COLO668 (cell line): ENCODE measurements at regions not wholly inside any gene's neighbourhood (a gene's known extent, or its start where the extent isn't known, plus 50 kb on each side); places are given as distances from the start of the nearest gene placed in this dataset.

Source experiments
- DNase-seq: peaks from one replicate; lab custom pipeline; 2025; ENCODE audit not compliant: unreplicated experiment; lab: John Stamatoyannopoulos, UW

DNA sequence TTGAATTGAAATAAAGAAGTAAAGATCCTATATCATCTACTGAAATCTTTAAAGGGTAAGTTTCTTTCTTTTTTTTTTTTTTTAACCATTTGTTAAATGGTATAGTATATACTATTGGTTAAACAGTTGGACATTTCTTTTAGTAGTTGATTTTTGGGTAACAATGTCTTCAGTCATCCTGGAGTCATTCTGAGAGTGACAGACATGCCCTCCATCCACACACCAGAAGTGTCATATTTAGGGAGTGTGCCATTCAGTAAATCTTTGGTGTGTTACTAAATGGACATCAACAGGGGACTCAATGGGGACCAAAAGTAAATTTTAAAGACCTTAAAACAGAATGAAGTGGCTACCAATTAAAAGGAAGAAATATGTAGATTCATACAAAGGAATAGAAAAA lies 50.8 kb upstream of the SLC39A10 start:
- no peak for DNase-seq

DNA sequence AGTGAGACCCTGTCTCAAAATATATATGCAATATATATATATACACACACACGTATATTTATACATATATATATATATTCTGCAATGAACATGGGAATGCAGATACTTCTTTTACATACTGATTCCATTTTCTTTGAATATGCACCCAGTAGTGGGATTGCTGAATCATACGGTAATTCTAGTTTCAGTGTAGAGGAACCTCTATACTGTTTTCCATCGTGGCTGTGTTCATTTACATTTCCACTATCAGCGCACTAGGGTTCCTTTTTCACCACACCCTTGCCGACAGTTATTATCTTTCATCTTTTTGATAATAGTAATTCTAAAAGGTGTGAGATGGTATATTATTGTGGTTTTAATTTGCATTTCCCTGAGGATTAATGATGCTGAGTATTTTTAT lies 52.3 kb upstream of the SLC39A10 start:
- no peak for DNase-seq

DNA sequence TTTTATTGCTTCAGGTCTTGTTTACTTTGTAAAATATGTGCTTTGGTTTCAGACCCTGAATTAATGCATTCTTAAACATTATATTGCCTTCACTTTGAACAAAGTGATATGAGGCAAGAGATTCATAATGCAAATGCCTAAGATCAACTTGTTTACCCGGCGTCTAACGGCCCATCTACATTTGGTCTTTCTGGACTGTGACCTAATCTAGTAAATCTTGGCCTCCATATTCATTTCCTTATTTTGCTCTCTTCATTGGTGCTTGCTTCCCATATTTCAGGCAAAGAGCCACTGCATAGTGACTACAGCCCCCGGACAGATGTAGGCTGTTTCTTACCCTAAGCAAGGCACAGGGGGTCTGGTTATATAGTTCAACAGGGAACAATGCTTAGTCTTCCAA lies 53.0 kb upstream of the SLC39A10 start:
- DNase-seq: no peak

DNA sequence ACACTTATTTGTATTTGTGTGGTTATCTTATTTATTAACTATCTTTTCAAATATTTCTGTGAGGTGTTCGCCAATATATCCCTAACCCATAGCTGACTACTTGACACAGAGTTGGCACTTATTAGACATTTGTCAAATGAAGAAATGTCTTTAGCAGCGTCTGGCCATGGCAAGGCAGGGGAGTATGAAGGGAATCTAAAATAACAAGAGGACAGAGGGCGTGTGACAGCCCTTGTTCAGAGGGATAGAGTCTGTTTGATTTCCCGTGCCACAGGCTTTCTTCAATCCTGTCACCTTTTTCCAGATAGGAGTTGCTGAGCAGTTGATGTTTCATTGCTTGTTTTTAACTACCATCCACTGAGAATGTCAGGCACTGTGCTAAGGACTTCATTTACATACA lies 53.6 kb upstream of the SLC39A10 start:
- no peak for DNase-seq

DNA sequence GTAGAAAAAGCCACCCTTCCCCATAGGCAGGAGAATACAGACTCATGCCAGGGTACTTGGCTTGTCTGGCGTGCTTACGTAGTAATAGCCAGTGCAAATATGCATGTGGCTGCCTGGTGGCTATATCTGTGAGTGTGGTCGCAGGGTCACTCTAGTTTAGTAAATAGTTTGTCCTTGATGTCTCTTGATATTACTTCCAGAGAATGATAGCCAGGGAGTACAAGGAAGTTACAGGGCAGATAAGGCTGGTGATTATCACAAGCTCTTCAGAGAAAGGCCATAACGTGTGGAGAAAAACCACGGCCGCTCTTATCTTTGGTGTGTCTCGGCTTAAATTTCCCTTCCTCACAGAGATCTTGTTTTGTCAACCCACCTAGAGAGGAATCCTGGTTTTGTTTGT lies 54.3 kb upstream of the SLC39A10 start:
- DNase-seq: no peak

DNA sequence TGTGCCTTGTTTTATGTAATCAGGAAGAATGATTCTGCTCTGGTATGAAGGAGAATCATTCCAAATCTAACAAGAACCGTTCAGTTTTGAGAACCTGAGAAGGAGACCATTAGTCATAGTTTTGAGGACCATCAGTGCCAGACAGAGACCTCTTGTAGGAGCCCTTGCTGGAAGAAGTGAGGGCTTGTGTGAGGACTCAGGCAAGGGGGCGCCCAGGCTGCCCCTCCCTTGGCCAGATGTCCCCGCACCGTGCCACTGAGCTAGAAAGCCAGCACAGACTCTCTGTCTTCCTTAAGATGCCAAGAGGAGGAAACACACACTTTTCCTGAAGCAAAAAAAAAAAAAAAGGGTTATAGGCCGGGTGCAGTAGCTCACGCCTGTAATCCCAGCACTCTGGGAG lies 55.7 kb upstream of the SLC39A10 start:
- DNase-seq: no peak

DNA sequence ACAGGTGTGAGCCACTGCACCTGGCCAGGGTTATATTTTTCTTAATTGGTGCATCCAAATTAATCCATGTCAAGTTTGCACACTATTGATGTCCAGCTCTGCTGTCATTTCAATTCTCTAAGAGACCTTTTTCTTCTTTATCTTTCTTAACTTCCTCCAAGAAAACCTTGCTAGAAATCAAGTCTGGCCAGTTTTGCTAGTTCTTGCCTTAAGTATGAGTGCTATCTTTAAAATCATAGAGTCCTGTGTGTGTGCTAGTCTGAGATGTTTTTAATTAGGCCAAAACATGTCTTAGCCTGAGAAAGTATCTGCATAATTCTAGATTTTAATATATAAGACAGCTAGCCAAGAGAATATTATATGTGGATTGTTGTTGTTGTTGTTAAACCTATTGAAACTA lies 56.2 kb upstream of the SLC39A10 start:
- no peak for DNase-seq

DNA sequence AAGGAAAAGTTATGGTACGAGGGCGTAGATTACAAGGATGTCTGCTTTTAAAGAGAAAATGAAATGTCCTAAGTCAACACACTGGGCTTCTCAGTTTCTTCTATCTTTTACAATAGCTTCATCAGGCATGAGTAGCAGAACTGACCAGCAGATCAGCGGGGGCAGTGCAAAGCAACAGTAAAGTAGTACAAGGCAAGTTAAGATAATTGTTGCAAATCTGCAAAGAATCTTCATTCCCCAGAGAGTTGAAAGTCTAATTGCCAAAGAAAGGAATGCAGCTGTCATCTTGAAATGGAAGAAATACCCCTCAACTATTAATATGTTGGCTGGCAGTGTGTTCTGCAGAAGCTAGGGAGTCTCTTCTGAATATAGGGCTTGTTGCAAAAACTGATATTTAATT lies 60.2 kb upstream of the SLC39A10 start:
- no peak for DNase-seq

DNA sequence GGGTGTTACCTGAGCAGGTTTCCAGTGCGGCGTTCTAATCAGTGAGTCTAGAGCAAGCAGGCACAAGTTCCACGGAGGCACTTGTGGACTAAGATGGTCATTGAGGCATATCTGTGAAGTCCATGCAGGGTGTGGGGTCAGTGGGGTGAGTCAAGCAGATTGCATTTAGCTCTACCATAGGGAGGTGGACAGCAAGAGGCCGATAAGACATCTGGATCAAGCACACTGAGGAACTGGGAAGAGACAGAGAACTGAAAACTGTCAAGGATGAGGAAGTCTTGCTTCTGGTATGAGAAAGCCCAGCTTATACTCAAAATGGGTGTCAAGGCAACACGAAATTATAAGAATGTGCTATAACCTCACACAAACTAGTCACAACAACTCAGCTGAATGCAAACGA lies 61.2 kb upstream of the SLC39A10 start:
- no peak for DNase-seq

DNA sequence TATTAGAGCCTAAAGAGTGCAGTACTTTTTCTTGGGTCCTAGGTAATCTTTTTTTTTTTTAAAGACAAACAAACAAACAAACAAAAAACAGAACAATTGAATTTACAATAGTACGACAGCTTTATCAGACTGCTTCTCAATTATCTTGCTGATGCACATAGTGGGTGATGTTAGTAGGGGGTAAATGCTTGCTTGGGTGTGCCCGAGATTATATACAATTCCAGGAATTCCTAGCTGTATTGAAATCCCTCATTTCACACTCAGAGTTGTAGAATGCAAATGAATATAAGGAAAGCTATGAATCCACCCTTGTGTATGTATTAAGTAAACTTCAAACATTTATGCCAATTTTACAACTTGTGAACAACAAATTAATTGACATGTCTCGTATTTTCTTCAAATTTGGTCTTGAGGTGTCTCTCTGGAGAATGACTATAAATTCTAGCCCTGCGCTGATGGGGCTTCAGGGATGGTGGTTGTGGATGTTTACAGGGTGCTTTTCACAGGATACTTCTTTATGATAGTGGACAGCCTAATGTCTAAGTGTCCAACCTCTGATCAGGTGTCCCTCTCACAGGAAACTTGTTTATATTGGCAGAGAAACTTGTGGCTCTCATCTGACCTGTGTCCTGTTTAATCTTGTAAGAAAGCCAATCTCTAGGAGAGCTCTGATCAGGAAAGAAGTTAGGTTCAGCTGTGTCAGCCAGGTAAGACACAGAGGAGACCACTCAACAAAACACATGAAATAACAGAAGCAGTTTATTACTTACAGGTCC lies 61.9 kb upstream of the SLC39A10 start:
- DNase-seq: no peak

DNA sequence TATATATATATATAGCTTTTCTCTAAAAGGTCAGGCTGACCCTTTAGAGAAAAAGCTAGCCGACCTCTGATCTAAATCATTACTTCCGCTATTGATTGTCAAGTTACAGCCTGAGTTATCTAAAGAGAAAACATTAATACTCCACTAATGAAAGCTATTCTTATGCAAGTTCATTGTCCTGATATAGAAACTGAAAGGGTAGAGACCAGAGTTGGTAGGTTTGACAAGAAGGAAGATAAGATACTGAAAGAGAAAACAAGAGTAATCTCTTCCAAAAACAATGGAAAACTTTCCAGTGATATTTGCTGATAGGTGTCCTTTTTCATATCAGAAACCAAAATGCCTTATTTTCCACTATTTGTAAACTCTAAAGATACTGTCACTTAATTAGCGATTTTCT lies 62.8 kb upstream of the SLC39A10 start:
- DNase-seq: no peak

DNA sequence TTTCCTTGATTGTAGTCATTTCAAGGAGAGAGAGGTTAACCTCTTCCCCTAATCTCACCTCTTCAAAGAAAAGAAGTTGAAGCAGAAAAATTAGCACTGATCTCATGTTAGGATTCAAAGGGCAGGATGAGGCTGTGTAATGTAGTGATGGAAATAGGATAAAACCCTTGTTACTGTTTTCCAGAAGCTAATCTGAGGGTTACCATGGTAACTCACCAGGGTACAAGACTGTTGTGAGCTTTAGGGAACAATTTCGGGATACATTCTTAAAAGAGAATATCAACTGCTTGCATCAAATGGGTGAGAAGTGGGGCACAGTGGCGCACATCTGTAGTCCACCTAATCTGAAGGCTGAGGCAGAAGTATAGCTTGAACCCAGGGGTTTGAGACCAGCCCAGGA lies 64.9 kb upstream of the SLC39A10 start:
- no peak for DNase-seq

DNA sequence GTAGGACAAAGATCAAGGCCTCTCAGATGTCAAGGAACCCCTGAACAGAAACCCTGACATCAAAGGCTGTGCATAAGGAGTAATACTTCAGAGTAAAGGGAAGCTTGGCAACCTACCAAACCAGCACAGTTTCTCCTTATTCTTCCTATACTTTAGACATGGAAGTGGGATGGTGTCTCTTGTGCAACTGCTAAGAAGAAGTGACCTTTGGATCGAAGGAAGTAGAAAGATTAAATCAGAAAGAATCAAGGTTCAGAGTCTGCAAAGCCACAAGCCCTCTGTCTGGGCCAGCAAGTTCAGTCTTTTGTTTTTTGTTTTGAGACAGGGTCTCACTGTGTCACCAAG lies 66.2 kb upstream of the SLC39A10 start:
- DNase-seq: no peak

DNA sequence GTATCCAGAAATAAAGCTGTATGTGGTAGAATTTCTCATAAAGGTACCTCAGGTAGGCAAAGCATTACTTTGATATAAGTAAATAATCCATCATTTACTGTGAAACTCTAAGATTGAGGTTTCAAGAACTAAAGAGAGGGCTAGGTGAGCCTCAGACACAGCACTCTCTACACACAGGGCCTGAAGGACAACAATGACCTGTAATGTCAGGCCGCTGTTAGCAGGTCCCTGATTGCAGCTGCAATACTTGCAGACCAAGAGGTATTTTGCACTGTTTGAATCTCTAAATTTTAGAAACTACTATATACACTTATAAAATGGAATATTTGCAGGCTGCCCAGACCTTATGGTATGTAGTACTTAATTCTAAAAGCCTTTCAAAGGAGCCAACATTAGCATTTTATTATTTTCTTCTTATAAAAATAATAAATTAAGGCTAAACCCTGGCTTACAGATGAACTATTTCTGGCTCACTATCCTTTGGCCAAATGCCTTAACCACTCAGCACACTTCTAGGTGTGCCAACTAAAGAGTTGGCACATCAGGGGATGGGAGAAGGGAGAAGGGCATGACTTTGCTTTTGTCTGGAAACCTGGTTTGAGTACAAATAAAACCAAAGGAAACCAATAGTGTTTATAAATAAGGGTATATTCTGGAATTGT lies 66.7 kb upstream of the SLC39A10 start:
- no peak for DNase-seq

DNA sequence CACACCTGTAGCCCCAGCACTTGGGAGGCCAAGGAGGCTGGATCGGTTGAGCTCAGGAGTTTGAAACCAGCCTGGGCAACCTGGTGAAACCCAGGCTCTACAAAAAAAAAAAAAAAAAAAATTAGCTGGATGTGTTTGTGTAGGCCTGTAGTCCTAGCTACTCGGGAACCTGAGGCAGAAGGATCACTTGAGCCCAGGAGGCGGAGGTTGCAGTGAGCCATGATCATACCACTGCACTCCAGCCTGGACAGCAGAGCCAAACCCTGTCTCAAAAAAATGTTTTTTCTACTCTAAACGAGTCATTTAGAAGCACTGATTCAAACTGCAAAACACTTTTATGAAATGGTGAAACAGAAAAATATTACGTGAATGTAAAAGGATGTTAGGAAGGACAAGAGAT lies 69.1 kb upstream of the SLC39A10 start:
- no peak for DNase-seq

DNA sequence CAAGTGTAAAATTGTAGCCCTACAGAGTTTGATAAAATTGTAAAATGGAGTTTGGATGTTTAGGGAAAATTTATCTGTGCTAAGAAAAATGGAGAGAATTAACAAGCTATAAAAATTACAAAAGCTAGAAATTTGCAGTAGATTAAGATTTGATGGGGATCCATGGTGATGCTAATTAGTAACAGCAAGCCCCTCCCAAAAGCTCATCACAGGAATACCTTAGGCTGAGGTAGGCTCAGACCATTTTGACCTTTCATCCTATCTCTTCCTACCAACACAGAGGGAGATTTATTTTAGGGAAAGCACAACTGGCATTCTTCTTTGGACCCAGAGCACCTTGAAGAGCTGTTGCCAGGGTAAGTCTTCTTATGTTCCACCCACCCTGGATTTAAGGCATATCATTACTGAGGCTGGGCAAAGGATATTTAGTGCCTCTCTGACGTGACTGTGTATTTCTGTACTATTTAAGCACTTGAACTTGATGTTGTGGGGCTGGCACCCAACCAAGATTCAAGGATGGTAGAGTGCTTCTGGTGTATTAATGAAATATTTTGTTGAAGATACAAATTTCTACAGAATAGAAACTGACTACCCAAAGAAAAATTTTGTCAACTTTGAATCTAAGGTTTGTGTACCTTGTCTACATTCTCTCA lies 70.8 kb upstream of the SLC39A10 start:
- DNase-seq: no peak

DNA sequence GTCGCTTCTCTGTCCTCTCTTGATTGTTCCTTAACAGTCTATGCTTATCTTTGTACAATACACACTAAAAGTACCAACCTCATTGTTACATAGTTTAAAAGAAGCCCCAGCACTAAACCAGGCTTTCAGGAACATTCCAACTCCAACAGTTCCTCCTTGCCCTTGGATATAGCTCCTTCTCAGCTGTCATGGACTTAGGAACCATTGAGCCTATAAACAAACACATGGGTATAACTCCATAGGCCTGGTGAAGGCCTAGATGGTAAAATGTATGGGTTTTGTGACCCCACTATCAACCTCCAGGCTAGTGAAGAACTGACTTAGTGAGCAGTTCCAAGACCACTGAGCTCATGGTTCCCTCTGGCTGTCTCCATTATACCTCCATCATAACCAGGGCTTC lies 74.8 kb upstream of the SLC39A10 start:
- DNase-seq: no peak

DNA sequence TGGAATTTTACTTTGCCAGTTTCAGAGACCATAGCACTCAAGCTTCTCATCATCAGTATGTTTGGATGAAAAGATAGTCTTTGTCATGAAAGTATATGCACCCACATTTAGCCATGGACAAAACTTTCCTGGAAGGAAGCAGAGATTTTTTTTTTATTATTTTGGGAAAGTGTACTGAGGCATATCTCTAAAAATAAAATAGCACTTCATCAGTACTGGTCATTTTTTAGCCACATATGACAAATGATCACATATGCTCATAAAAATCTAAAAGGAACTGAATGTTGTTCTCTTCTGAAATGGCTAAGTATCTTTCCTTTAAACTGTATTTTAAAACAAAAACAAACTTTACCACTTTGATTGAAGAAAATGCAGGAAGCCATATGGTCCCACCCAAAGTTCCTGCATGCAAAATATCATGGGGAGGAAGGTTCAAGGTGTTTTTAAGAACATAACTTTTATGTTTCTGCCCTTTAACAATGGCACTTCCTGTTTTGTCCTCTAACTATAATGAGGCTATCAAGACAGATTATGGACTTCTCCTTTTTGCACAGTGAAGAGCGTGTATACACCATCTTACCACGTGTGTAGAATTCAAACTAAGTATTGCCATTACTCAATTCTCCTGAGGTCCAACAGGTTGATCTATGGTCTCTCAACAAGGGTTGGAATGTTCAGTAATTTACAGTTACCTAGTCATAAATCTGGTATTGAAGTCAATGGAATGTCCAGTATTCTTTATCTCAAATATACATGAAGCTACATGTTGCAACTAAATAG lies 77.1 kb upstream of the SLC39A10 start:
- DNase-seq: no peak

DNA sequence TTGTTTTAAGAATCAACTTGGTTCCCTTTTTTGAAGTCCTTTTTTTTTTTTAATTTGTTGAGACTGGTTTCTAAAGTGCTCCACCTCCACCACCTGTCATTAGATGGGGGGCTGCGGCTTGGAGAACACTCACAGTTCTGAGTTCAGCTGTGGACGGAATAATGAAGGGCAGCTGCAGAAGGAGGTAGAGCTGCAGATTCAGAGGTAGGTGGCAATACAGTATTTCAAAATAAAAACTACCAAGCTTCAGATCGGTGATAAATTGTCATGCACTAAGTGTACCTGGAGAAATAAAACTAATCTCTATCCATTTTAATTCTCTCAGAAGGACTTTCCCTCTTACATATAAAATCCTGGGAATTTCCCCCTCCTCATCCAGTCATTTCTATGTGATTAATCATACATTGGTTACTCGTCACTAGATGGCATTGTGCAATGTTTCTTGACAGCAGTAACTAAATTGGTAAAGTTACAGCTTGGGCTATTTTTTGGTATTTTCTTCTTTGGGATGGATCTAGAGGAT lies 81.1 kb upstream of the SLC39A10 start:
- no peak for DNase-seq

DNA sequence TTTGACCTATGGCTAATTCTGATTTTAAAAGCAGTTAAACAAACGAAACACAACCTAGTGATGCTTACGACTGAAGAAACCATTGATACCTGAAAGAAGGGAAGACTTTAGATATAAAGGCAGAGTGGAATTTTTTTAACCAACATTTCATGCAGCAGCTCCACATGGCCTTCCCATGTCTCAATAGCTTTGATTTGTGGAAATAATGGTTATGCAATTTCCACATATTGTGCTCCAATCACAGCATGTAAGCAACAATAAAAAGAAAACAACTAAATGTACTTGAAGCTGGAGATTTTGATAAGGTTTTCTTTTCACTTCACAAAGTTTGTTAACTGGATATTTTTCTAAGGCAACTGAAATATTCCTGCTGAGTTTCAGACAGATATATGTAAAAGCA lies 82.0 kb upstream of the SLC39A10 start:
- no peak for DNase-seq

DNA sequence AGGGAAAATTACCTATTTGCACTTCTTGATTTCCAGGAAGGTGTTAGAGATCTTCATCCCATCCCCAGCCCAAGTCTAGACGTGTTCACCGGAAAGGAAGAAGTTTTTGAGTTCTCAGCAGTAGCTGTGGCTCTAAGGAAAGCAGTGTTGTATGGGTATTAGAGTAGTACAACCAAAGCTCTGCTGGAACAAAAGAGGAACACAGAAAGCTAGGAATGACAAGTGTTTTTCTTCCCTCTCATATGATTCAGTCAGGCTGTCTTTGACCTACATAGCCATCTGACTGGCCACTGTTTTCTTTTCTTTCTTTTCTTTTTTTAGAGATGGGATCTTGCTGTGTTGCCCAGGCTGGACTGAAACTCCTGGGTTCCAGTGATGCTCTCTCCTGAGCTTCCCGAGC lies 82.7 kb upstream of the SLC39A10 start:
- DNase-seq: no peak
